ENCODE measurements at regions not wholly inside any gene's neighbourhood (a gene's known extent, or its start where the extent isn't known, plus 50 kb on each side); places are given as distances from the start of the nearest gene placed in this dataset.

DNA sequence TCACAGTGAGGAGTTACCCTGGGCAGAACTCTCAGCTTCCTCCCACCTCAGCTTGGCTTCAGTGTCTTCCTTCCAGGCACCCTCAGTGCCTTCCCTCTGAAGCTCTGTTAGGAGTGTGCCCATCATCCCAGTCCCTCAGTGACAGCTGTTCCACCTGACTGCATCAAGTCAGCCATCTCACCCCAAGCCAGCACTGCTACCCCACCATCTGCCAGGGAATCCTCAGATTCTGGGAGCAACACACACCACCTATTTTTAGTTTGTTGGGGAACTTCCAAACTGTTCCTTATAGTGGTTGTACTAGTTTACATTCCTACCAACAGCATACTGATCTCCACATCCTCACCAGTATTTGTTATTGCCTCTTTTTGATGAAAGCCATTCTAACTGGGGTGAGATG lies 182.9 kb downstream of the RELL1 start:
- no peak for TF ChIP-seq FOXM1 (IDR thresholded peaks at IDR 0.05; ENCODE audit: borderline replicate concordance)
- TF ChIP-seq ARNT (IDR thresholded peaks at IDR 0.05) = no peak
- TF ChIP-seq, protein P1, sequence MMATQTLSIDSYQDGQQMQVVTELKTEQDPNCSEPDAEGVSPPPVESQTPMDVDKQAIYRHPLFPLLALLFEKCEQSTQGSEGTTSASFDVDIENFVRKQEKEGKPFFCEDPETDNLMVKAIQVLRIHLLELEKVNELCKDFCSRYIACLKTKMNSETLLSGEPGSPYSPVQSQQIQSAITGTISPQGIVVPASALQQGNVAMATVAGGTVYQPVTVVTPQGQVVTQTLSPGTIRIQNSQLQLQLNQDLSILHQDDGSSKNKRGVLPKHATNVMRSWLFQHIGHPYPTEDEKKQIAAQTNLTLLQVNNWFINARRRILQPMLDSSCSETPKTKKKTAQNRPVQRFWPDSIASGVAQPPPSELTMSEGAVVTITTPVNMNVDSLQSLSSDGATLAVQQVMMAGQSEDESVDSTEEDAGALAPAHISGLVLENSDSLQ (IDR thresholded peaks at IDR 0.05) = no peak
- no peak for TF ChIP-seq SP1 (IDR thresholded peaks at IDR 0.05)
- TF ChIP-seq SUZ12 (IDR thresholded peaks at IDR 0.05) = no peak
- TF ChIP-seq HDGF (IDR thresholded peaks at IDR 0.05; ENCODE audit: borderline replicate concordance) = no peak
- no peak for TF ChIP-seq TARDBP (IDR thresholded peaks at IDR 0.05)
